ENCODE measurements at regions not wholly inside any gene's neighbourhood (a gene's known extent, or its start where the extent isn't known, plus 50 kb on each side); places are given as distances from the start of the nearest gene placed in this dataset.

- TF ChIP-seq, protein P1, sequence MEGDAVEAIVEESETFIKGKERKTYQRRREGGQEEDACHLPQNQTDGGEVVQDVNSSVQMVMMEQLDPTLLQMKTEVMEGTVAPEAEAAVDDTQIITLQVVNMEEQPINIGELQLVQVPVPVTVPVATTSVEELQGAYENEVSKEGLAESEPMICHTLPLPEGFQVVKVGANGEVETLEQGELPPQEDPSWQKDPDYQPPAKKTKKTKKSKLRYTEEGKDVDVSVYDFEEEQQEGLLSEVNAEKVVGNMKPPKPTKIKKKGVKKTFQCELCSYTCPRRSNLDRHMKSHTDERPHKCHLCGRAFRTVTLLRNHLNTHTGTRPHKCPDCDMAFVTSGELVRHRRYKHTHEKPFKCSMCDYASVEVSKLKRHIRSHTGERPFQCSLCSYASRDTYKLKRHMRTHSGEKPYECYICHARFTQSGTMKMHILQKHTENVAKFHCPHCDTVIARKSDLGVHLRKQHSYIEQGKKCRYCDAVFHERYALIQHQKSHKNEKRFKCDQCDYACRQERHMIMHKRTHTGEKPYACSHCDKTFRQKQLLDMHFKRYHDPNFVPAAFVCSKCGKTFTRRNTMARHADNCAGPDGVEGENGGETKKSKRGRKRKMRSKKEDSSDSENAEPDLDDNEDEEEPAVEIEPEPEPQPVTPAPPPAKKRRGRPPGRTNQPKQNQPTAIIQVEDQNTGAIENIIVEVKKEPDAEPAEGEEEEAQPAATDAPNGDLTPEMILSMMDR (IDR thresholded peaks at IDR 0.05): no peak
Measured at GRCh38 chr5:8138884-8139283, 269.9 kb downstream of the MTRR start.

- TF ChIP-seq, protein P1 (IDR thresholded peaks at IDR 0.05): no peak
Measured at GRCh38 chr5:8150791-8151190, 281.8 kb downstream of the MTRR start.

DNA sequence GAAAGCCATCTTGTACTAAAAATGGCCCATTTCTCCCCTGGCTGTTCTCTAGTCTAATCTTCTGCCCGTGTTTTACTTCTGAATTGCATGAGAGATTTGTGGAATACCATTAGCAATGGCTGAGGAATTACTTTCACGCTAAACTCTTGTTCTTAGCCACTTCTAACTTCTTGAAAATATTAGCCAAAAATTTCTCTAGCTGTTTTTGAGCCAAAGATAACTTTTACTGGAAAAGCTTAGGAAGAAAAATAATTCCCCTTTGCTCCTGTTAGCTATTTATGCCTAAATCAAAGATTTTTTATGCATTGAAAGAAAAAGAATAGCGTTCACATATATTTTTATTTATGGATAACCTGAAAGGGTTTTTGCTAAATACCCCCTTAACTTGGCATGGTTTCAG lies 287.8 kb downstream of the MTRR start:
- TF ChIP-seq, protein P1 (IDR thresholded peaks at IDR 0.05): no peak

DNA sequence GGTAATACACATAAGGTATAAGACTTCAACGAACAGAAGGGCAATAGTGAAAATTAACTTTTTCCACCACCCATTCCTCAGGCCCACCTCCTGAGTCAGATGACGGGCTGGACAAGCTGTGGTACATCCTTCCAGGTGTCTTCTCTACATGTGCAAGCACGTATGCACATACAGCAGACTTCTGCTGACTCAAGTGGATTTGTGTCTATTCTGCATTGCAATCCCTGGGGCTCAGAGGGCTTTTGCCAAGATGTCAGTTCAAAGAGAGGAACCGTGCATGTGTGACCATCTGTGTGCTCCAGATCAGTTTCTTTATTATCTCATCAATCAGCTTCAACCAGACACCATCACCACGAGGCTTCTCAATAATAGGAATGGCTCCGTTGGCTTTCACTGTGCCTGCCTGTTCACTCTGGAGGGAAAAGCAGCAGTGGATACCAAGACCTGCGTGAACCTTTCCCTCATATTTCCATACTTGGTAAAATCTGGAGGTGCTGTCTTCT lies 288.4 kb downstream of the MTRR start:
- TF ChIP-seq, protein P1 (IDR thresholded peaks at IDR 0.05): no peak

DNA sequence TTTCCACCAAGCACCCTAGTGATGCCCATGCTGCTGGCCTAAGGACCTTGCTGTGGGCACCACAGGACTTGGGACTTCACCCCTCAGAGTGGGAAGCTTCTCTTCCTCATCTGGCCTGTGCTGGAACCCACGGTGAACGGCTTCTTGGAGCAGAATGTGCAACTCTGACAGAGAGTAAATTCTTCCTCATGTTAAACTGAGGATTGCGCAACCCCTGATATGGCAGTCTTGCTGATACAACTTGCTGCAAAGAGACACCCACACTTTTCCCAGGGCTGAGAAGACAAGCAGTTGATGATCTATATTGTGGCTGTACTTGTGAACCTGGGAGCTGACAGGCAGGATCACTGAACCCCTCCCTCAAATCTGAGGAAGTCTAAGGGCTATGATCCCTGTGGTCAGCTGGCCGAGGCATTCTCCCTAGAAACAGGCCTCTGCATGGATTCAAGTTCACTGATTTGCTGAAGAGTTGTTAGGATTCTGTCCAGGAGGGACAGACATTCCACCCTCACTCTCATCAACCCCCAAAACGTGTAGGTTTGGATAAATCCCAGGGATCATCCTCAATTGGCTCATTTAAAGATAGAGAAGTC lies 307.2 kb downstream of the MTRR start:
- TF ChIP-seq, protein P1 (IDR thresholded peaks at IDR 0.05): no peak

GRCh38 chr5:8184455-8185063 lies 315.6 kb downstream of the MTRR start:
- TF ChIP-seq, protein P1 (IDR thresholded peaks at IDR 0.05): peak; percentile 97

DNA sequence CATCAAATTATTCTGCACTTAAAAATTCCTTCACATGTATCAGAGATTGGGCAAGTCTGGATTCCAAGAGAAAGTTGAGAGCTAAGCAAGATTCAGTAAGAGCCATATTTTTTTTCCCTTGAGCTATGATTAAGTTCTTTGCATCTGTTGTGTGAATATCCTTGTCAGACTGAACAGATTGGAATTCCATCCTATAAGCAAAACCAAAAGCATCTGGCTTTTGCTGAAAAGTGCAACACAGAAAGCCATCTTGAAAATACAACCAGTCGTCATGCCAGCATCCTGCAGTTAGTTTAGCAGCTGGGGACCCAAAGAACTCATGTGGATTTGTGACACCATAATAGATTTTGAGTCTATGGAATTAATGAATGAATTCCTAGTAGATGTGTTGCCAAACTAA lies 316.9 kb downstream of the MTRR start:
- TF ChIP-seq, protein P1 (IDR thresholded peaks at IDR 0.05): no peak

All from LNCAP (cell line).